DMS53 treated with DMSO at 0.1 percent for 48 hours (cell line): ENCODE measurements at regions not wholly inside any gene's neighbourhood (a gene's known extent, or its start where the extent isn't known, plus 50 kb on each side); places are given as distances from the start of the nearest gene placed in this dataset.

Source experiments
- DNase-seq: peaks from one replicate; lab custom pipeline; 2025; ENCODE audit not compliant: unreplicated experiment; lab: John Stamatoyannopoulos, UW

DNA sequence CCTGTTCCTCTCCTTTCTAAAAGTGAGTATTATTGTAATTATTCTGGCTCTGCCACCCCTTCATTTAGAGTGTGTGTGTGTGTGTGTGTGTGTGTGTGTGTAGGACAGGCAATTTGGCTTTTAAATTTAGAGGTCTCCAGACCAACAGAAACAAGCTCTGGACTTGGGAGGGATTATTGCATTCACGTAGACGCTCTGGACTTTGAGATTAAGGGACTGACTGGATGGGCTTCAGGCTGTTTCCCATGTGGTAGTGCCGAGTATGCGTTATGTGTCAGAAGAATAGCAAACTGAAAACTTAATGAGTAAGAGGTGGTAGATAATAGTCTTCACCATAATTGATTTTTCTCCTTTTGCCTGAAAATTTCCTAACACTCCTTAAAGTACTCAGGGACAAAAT lies 281.9 kb downstream of the USP25 start:
- DNase-seq, result no peak

DNA sequence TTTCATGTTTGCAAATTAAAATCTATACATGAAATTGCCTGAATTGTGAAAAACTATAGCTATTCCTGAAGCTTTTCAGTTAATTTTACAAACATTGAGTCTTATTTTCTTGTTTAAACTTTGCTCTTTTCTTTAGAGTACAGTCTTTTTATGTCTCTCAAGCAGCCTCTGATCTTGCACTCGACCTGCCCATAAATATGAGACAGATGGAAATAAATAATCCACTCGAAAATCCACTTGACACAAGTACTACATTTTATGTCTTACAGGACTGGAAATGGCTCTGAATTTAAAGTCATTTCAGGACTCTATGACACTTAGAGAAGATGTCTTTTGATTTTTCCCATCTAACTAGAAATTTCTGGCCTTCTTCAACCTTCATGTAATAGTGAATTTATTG lies 283.8 kb downstream of the USP25 start:
- no peak for DNase-seq

DNA sequence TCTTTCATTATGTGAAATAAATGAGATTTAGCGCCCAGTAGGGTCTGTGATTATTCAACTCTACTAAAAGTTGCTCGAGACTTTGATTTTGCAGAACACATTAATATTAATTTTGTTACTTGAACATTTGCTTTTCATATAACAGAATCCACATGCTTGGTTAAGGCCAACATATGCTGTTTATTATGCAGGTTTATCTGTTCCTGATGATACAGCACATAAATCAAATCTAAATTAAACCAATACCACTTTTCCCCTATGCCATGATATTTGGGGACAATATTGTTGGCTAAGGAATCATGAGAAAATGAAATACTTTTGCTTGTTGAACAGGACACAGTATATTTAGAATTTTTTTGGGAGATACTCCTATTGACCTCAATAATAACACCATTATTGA lies 291.1 kb downstream of the USP25 start:
- DNase-seq, result no peak

DNA sequence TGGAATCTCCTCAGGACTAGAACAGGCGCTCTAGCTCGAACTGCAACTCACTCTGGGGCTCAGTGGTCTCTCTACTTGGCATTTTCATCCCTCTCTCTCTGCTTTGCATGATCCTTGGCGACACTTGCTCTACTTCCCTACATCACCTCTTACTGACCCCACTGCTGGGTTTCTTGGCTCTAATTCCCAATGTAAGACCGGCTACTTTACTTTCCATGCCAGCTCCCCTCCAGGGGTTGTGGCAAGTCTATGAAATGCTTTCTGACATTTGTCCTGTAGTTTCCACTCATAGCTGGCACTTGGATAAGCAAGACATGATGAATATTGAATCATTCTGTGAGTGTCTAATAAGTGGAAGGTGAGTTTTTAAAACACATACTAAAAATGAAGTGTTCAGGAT lies 292.3 kb downstream of the USP25 start:
- DNase-seq, result no peak

DNA sequence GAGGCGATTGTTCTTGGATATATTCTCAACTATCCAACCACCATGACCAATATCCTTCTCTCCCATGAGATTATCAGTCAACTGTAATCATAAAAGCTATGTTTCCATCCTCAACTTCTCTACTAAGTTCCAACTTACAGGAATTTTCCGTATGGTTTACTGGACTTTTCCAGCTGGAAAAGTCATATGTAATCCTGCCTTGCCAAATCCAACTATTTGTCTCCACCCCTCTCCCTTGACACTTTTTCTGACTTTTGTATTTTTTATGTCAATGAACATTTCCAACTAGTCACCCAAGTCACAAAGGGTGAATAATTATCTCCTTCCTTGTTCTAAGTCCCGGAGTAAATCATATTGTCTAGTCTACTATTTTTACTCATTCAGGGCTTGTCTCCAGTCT lies 293.1 kb downstream of the USP25 start:
- DNase-seq, result no peak

DNA sequence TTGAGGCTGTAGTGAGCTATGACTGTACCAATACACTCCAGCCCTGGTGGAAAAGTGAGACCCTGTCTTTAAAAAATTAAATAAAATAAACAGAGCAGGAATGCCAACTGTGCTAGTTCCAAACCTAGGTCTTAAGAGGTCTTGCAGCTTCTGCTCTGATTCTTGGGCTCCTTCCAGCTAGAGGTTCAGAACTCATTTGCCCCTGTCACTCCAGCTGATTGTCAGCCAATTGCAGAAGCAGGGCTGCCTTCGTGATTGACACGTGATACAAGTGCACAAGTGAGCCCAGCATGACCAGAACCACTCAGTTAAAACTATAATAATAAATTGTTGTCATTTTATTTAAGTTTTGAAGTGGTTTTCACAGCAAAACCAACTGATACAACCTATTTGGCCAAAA lies 298.4 kb downstream of the USP25 start:
- no peak for DNase-seq

DNA sequence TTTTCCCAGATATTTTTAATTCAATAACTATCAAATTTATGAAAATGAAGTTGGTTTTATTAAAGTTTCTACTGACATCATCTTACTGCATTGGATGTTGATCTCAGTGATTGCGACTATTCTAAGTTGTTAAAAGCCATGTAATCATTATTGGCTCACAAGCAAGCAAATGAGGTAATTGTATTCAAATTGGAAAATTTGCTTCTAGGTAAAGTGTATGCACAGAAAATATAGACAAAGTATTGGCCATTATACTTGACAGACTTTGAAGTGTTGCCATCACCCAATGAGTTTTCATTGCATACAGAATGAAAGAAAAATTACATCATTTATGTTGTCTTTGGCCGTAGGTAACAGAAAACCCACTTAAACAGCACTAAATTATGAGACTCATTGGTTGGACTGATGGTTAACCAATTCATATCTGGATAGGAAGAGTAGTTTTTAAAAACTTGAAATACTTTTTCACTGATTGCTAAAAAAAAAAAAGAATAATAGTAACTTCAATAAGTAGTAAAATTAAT lies 299.2 kb downstream of the USP25 start:
- DNase-seq, result no peak

DNA sequence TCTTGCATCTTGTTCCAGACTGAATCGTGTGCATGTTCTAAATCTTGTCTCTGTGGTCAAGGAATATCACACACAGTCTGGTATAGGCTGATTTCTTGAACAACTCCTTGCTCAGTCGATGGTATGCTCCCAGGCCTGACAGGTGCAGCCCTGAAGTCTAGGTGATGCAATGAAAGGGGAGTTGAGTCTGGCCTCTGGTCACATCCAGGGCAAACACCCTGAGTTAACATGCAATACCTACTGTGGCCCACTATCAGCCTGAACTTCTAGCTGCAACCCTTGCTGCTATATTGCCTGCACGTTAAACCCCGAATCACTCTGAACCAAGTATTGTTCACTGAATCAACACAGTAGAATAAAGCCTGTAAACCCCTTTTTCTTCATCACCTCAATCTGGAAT lies 303.4 kb downstream of the USP25 start:
- DNase-seq, result no peak

DNA sequence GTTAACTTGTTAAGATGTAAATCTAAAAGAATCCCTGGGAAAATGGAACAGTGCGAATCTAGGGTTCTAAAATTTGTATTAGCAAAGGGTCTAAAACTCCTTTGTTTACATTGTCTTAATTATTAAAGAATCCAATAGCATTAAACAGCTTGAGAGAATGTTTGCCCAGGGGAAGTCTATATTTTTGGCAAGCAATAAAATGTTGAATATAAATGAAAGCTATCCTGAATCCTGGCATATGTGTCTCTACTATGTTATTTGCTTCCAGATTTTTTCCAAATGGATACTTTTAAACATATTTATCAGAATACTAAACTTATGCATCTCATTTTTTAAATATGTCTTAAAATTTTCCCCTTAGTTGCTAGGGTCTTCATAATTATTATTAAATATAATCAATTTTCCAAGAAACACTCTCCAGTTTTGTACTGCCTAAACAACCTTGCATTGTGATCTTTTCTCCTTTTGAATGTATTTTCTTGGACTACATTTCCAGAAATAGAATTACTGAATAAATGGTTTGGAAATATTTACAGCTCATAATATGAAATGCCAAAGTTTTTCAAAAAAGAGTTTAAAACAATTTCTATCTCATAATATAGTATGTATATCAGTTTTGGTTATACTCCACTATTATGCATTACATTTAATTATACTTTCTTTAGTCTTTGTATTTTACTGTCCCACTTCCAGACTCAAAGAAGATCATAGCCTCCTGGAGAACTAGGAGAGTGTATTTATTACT lies 304.8 kb downstream of the USP25 start:
- DNase-seq, result no peak

DNA sequence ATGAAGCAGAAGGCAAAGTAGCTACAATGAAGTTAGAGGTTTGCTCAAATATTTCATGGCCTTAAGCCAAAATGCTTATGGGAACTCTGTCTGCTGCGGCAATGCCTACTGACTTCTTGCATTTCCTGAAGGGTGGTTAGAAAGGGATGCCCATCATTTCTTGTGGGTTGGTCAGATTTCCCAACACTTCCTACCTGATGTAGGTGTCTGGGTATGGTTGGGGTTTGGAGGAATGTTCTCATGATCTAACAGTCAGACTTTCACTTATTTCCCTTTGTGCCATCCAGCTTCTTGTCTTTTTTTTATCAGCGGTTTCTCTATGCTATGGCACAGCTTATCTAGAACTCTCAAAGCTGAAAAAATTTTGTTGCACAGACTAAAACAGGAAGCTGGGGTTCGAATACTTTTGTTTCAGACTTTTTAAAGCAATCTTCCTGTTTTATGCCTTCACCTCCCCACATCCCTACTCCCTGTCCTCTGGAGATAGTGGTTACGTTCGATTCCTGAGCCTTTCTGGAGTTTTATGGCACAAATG lies 307.7 kb downstream of the USP25 start:
- DNase-seq, result no peak

DNA sequence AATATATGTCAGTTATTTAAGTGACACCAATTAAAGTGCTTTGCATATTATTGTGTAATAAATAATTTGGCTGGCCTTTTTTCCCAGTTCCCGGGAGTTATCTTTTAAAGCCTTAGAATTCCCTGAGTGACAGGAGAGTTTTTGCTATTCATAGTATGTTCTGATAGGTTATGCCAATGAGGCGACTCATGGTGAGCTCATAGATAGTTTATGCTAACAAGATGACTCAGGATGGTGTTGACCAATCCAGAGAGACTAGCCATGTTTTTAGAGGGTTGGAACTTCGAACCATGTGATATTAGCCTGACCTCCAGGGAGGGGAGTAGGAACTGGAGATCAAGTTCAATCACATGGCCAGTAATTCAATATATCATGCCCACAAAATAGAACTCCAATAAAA lies 310.8 kb downstream of the USP25 start:
- DNase-seq, result no peak

DNA sequence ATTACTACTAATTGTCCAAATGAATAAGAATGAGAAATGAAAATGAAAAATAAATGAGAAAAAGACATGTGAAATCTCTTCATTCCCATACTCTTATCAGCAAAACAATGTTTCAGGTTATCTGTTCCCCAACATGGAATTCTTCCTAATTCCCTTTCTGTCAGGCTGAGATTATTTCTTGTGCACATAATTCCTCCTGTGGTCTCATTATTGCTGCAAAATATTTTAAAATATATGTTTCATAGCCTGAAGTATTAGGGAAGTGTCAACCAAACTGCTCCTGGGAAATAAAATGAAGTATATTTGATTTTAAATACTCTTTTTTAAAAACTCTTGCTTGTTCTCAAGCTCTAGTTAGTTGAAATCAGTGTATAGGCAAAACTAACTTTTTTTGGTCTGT lies 314.9 kb downstream of the USP25 start:
- no peak for DNase-seq

DNA sequence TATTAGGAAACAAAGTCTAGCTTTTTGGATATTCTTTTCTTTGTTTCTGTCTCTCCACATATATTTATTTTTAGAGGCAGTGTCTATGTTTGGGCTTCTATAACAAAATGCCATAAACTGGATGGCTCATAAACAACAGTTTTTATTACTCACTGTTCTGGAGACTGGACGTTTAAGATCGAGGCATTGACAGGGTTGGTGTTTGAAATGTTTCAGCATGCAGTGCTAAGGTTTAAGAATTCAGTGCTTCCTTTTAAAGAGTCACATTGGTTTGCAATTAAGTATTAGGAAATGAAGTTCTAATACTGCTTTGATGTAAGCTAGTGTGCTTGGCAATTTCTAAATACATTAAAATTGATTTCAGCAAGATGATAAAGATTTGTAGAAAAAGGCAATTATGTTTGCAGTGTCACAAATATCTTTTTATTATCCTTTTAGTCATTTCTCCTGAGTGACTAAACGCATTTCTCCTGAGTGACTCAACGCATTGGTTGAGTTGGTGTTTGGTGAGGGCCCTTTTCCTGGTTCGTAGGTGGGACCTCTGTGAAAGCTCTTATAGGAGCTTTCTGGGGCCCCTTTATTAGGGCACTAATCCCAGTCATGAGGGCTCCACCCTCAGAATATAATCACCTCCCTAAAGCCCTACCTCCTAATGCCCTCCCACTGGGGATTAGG lies 317.0 kb downstream of the USP25 start:
- DNase-seq, result no peak

DNA sequence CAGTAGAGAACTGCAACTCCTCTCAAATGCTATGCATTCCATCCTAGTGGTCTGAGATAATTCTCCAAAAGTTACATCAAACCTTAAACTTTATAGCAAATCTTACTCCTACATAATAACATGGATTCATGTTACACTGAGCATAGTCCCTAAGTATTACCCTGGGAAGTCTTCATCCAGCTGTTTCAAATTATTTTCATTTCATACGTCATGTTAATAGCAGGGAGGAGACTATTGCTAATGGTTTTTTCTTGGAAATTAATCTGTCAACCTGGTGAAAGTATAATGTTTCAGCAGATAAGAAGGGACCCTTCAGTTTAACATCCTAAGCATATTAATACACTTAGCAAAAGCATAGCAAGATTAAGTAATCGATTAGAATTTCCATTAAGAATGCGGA lies 318.1 kb downstream of the USP25 start:
- no peak for DNase-seq

DNA sequence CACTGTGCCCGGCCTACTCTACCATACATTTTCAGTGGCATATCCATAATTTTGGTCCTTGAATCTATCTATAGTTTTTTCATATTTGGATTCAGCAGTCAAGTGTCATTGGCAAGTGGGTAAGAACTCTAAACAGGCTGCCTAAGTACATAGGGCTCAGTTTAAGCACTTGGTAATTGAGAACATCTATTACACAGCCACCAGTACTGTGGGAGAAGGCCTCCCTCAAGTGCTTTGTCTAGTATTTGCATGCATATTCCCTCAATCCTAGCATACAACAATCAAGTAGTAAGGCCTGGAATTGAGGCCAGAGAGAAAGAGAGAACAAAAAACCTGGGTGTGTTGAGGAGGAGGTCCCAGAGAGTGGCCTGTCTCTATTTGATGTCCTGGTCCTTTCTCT lies 325.2 kb downstream of the USP25 start:
- no peak for DNase-seq

DNA sequence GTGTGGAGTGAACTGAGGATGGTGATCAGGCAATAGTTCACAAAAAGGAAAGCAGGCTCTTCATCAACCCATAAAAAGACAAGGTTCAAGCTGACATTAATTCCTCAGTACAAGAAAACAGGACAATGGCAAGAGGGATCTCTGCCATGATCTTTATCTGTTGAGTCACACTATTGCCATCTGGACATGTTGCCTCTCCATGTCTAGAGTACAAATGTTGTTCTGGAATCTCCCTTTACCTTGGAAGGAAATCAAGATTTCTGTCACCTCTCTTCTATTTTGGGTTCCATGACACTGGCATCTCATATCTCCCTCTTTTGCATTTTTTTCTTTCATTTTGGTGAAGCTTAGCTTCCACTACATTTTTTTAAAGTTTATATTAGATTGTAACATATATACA lies 329.1 kb downstream of the USP25 start:
- DNase-seq, result no peak

DNA sequence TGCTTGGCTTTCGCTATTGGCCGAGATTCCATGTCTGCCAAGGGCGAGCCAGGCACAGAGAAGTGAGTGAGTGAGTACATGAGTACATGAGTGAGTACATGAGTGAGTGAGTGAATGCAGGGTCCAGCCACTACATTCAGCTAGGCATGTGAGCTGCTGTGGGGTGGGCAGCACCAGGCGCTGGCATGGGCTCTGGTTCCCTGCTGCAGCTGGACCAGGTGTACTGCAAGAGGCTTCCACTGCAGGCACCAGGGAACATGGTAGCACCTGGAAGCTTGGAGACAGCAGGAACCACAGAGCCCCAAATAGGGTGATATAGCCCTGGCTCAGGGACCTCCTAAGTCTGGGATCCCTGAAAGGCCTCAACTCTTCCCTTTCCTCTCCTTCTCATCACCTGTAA lies 330.2 kb downstream of the USP25 start:
- no peak for DNase-seq

DNA sequence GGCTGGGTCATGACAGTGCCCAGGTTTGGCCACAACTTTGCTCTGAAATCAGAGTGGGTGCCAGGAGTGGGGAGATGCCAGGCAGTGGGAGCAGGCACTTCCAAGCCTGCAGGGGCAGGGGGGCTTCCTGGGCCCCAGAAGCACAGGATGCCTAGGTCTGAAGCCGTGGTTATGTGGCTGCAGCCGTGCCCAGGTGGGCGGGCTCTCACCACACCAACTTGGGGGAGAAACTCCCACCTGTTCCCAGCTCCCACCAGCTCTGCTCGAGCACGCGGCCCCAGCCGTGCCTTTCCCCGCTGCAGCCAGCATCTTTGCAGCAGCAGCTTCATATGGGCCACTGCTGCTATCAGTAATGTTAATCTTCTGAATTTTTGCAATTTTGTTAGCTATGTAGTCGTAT lies 331.4 kb downstream of the USP25 start:
- no peak for DNase-seq

DNA sequence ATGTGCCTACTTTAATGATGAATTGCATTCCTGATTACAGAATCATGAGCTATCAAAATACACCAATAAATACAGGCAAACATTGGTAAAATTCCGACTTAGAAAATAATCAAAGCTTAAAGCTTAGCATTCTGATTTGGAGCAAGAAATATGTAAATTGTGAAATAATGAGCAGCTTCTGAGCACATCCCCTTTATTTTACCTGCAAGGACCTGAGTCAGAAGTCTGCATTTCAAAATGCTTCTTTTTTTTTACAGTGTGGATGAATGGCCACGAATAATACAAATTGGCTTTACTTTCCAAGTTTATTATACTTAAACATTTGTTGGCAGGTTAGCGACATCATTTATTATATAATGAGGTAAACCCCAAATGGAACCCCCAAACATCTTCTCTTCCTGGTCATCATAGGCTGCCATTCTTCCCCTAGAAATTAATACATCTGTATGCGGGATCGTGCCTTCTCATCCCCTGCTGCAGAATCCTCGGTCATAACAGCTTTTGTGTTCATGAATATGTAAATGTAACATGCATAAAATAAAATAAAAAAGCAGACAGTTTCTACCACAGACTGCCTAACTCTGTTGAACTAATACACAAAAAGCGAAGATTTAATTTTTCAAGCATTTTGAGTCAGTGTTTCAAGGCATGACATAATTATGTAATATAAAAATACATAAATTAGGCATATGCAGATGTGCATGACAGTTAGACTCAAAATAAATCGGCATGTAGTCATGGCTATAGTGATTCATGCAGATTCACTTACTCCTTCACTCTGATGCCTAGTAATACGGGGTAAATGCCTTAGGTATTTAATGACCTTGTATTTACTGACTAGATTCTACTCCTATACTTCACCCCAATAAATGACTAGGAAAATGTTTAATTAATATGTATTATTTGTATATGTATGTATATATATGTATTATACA lies 339.7 kb downstream of the USP25 start:
- DNase-seq, result no peak

DNA sequence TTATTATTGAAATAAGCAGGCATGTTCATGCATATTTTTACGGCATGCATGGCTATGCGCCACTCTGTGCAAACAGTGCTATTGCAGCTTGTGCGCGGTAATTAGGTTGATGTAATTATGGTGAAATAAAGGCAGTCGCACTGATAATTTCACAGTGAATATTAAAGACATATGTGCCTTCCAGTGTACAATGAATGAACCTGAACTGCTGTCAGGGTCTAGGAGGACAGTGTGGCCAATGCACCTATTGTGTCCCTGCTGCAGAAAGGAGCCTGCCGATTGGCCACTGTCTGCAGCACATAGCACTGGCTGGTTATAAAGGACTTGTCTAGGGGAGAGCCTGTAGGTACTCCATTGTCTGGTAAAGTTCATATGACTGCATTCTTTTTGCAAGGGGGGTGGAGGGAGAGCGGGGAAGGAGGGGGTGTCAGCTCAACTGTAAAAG lies 340.4 kb downstream of the USP25 start:
- no peak for DNase-seq

DNA sequence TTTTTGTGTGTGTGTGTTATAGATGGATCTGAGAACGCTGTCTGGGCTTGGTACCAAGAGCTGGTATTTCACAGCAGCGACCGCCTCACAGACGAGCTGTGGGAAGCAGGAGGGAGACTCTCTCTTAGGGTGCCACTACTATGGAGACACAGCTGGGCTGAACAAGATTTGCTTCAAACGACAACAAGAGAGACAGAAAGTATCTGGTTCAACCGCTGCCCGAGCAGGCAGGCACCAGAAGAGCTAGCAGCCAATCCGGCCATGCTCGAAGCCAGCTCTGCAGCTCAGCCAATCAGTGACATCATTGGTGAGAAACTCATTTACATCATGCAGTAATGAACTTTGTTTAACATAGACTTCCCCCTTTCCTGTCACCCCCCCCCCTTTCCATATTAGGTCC lies 341.3 kb downstream of the USP25 start:
- no peak for DNase-seq
